IMR-90 (cell line): ENCODE measurements at regions not wholly inside any gene's neighbourhood (a gene's known extent, or its start where the extent isn't known, plus 50 kb on each side); places are given as distances from the start of the nearest gene placed in this dataset.
A peak's percentile ranks its signal among the peaks of the same experiment; 100 is the strongest.

Experiments used
- ATAC-seq: fragments of 200-7000 bp; cut with Tn5 transposase; 2 replicates; pipeline ENCODE4 v1.9.1; 2020; ENCODE audit warnings: low read depth, mild to moderate bottlenecking, moderate library complexity
- BruUV-seq: library from RNA; stranded (reverse); fragments of 400-500 nt; replicated peaks from 2 replicates; lab custom pipeline; 2021; lab: Mats Ljungman, UMichigan
- CTCF ChIA-PET: fragments of 300-600 bp; formaldehyde crosslinking; extraction: SDS; loops from one replicate; lab custom pipeline; 2021; ENCODE audit warnings: antibody characterized with exemption; lab: Yijun Ruan, JAX
- POLR2A ChIA-PET: fragments of 300-600 bp; sonication (Branson Sonifier 250); formaldehyde crosslinking; loops from one replicate; lab custom pipeline; 2022; ENCODE audit warnings: antibody characterized with exemption; ENCODE audit not compliant: unreplicated experiment; lab: Charles Lee
- DNase-seq: peaks from one replicate; pipeline ENCODE4 v3.0.0; 2013
- H2AFZ ChIP-seq: replicated peaks from 2 replicates; pipeline ENCODE3; 2013; ENCODE audit warnings: low read length, mild to moderate bottlenecking; ENCODE audit not compliant: poor library complexity
- H2AK5ac ChIP-seq: 2 replicates; pipeline ENCODE4 v1.6.1; 2013; ENCODE audit warnings: low read depth, low read length, inconsistent platforms
- H2AK9ac ChIP-seq: replicated peaks from 2 replicates; pipeline ENCODE3; 2013; ENCODE audit warnings: mild to moderate bottlenecking, low read depth, low read length, moderate library complexity; ENCODE audit not compliant: poor library complexity
- H2BK120ac ChIP-seq: 2 replicates; pipeline ENCODE4 v1.6.1; 2013; ENCODE audit warnings: low read depth, low read length, inconsistent platforms
- H2BK15ac ChIP-seq: 3 replicates; pipeline ENCODE4 v1.6.1; 2013; ENCODE audit warnings: low read depth, low read length, inconsistent platforms
- H2BK20ac ChIP-seq: 2 replicates; pipeline ENCODE4 v1.6.1; 2013; ENCODE audit warnings: low read depth, mild to moderate bottlenecking, inconsistent platforms, low read length, moderate library complexity
- H2BK5ac ChIP-seq: 2 replicates; pipeline ENCODE4 v1.6.1; 2013; ENCODE audit warnings: mild to moderate bottlenecking, low read depth, low read length, inconsistent platforms; ENCODE audit not compliant: poor library complexity, severe bottlenecking
- H3K14ac ChIP-seq: replicated peaks from 2 replicates; pipeline ENCODE4 v1.6.1; 2013; ENCODE audit warnings: low read depth, low read length, inconsistent platforms
- H3K18ac ChIP-seq: 2 replicates; pipeline ENCODE4 v1.6.1; 2013; ENCODE audit warnings: low read depth, low read length, control low read depth
- H3K23ac ChIP-seq: 2 replicates; pipeline ENCODE4 v1.6.1; 2013; ENCODE audit warnings: low read depth, low read length, inconsistent platforms
- H3K27ac ChIP-seq: 2 replicates; pipeline ENCODE4 v1.5.1; 2013; ENCODE audit warnings: mild to moderate bottlenecking, control low read depth, low read length; ENCODE audit not compliant: insufficient read depth
- H3K27me3 ChIP-seq: 2 replicates; pipeline ENCODE4 v1.6.1; 2013; ENCODE audit warnings: low read length; ENCODE audit not compliant: control insufficient read depth, insufficient read depth
- H3K36me3 ChIP-seq: 2 replicates; pipeline ENCODE4 v1.6.1; 2013; ENCODE audit warnings: low read length, mixed read lengths; ENCODE audit not compliant: control insufficient read depth, insufficient read depth
- H3K4ac ChIP-seq: 2 replicates; pipeline ENCODE4 v1.6.1; 2013; ENCODE audit warnings: low read depth, low read length, inconsistent platforms
- H3K4me1 ChIP-seq: 2 replicates; pipeline ENCODE4 v1.6.1; 2013; ENCODE audit warnings: low read length, mixed read lengths; ENCODE audit not compliant: control insufficient read depth, insufficient read depth
- H3K4me2 ChIP-seq: 2 replicates; pipeline ENCODE4 v1.6.1; 2013; ENCODE audit warnings: low read depth, mild to moderate bottlenecking, control low read depth, low read length, moderate library complexity
- H3K4me3 ChIP-seq: 2 replicates; pipeline ENCODE4 v1.5.1; 2013; ENCODE audit warnings: low read depth, mild to moderate bottlenecking, control low read depth, low read length, moderate library complexity; ENCODE audit not compliant: insufficient read depth
- H3K56ac ChIP-seq: 2 replicates; pipeline ENCODE4 v1.6.1; 2013; ENCODE audit warnings: low read length, inconsistent platforms; ENCODE audit not compliant: insufficient read depth; ENCODE audit errors: extremely low read depth
- H3K79me1 ChIP-seq, 2 experiments: 2 replicates each; pipeline ENCODE4 v1.6.1; 2013; ENCODE audit warnings: low read length in 2 of 2, inconsistent platforms in 1 of 2, low read depth in 1 of 2
- H3K9ac ChIP-seq: 2 replicates; pipeline ENCODE4 v1.6.1; 2013; ENCODE audit warnings: low read depth, low read length, control low read depth
- H3K9me1 ChIP-seq: 2 replicates; pipeline ENCODE4 v1.6.1; 2013; ENCODE audit warnings: low read length, inconsistent platforms; ENCODE audit not compliant: insufficient read depth
- H3K9me3 ChIP-seq: 2 replicates; pipeline ENCODE4 v1.6.1; 2013; ENCODE audit warnings: low read length; ENCODE audit not compliant: control insufficient read depth, insufficient read depth
- H4K20me1 ChIP-seq: 2 replicates; pipeline ENCODE4 v1.6.1; 2013; ENCODE audit warnings: low read length, inconsistent platforms; ENCODE audit not compliant: insufficient read depth
- H4K5ac ChIP-seq: 2 replicates; pipeline ENCODE4 v1.6.1; 2013; ENCODE audit warnings: mild to moderate bottlenecking, low read depth, low read length, control low read depth
- H4K8ac ChIP-seq, 2 experiments: 2 replicates each; pipeline ENCODE4 v1.6.1; 2013; ENCODE audit warnings: low read depth in 2 of 2, low read length in 2 of 2, control low read depth in 1 of 2, inconsistent platforms in 1 of 2
- H4K91ac ChIP-seq: 2 replicates; pipeline ENCODE4 v1.6.1; 2013; ENCODE audit warnings: low read depth, low read length, inconsistent platforms; ENCODE audit not compliant: insufficient read depth
- CEBPB ChIP-seq: IDR thresholded peaks from 2 replicates; pipeline ENCODE4 v1.6.1; 2012; ENCODE audit warnings: low read depth, low read length, improper control_type of control experiment
- CHD1 ChIP-seq: IDR thresholded peaks from 2 replicates; pipeline ENCODE4 v1.6.1; 2012; ENCODE audit warnings: low read depth, low read length, improper control_type of control experiment
- ELK1 ChIP-seq: fragments of 150-350 bp; IDR thresholded peaks from 2 replicates; pipeline ENCODE4 v1.6.1; 2016; ENCODE audit warnings: low read depth, mild to moderate bottlenecking, low read length, moderate library complexity, borderline replicate concordance
- WGBS, 2 experiments: methylation state at CpG; one replicate each; pipeline versions ENCODE4 v1.1.5 to v1.1.7; 2013; ENCODE audit warnings: missing lambda C conversion rate in 2 of 2; ENCODE audit not compliant: insufficient read length in 1 of 2; ENCODE audit errors: extremely low coverage in 2 of 2; 5-methylcytosine and 5-hydroxymethylcytosine counted together
- dilution Hi-C: fragments of 300-500 bp; cut with HindIII; formaldehyde crosslinking; loops from one replicate; pipeline ENCODE4 v1.14.3; 2018; ENCODE audit warnings: low sequenced_read_pairs; ENCODE audit not compliant: unreplicated experiment
- in situ Hi-C: fragments of 300-500 bp; cut with MboI; formaldehyde crosslinking; loops from 3 replicates; pipeline ENCODE4 v1.14.3; 2019; ENCODE audit warnings: low sequenced_read_pairs, inconsistent platforms, mixed read lengths
- intact Hi-C: fragments of 100-400 bp; cut with micrococcal nuclease; formaldehyde crosslinking; loops from 2 replicates; pipeline ENCODE4 v1.10.0; 2022

- H2BK5ac ChIP-seq = no peak overlapping the region
- H4K20me1 ChIP-seq = no peaks in the 10 kb centered on the region
- H3K4ac ChIP-seq = no peak overlapping the region
- BruUV-seq = no TSS peak
- peak; percentile 75 for TF ChIP-seq CEBPB
- TF ChIP-seq ELK1 = no peak
- no peak for TF ChIP-seq CHD1
- no peak overlapping the region for H3K14ac ChIP-seq
- no peak overlapping the region for H2BK20ac ChIP-seq
- peak overlapping the region; percentile 39; the same call in 1 of the 2 replicates for H3K18ac ChIP-seq
- no peak overlapping the region for H4K8ac ChIP-seq
- H3K56ac ChIP-seq = no peak overlapping the region
- H3K4me1 ChIP-seq = peaks cover under 1% of the 10 kb centered on the region; the same call in 1 of the 2 replicates
- H3K27me3 ChIP-seq = no peaks in the 10 kb centered on the region
- peaks cover 3% of the 10 kb centered on the region; the same call in 1 of the 2 replicates for H3K9me1 ChIP-seq
- intact Hi-C loops = no loop called here
- H3K79me1 ChIP-seq = no peaks in the 10 kb centered on the region
- no peak overlapping the region for H2AK9ac ChIP-seq
- H3K4me3 ChIP-seq = no peak overlapping the region
- no peak overlapping the region for H3K23ac ChIP-seq
- H2AK5ac ChIP-seq = no peak overlapping the region
- H2AFZ ChIP-seq = no peak overlapping the region
- no peak overlapping the region for H3K9ac ChIP-seq
- H2BK15ac ChIP-seq = no peak overlapping the region
- no peak overlapping the region for H2BK120ac ChIP-seq
- peak; percentile 26 for DNase-seq
- no peak overlapping the region for H4K91ac ChIP-seq
- dilution Hi-C loops = no loop called here
- in situ Hi-C loops = no loop called here
- H3K27ac ChIP-seq = no peak overlapping the region
- no peaks in the 10 kb centered on the region for H3K36me3 ChIP-seq
- CTCF ChIA-PET = no interaction called here
- no CpG with 5 or more reads among the region's 2 CpGs for WGBS, 2 experiments
- H3K4me2 ChIP-seq = 0 out of 2 replicates have a peak overlapping the region, but pooled peaks have one; percentile 9
- POLR2A ChIA-PET = no interaction called here
- no peaks in the 10 kb centered on the region for H3K9me3 ChIP-seq
- no peak for ATAC-seq
- H4K5ac ChIP-seq = no peak overlapping the region
Measured at GRCh38 chr18:73966954-73967353, 180.7 kb downstream of the FBXO15 start.
